Gastrocnemius medialis (tissue), 4 donors: ENCODE measurements at regions not wholly inside any gene's neighbourhood (a gene's known extent, or its start where the extent isn't known, plus 50 kb on each side); places are given as distances from the start of the nearest gene placed in this dataset.
"Not testable (repeated sequence)": the region's sequence is repeated elsewhere in the genome, so short reads cannot be mapped to it uniquely, and the experiment has no call there.

Source experiments
- ATAC-seq, 2 donors: fragments of 150-250 bp; one replicate each; pipeline ENCODE4 v1.9.1; 2016
- DNase-seq, 2 donors: peaks; one replicate each; pipeline ENCODE4 v3.0.0-alpha.2; 2019
- H3K27ac ChIP-seq, 4 donors: fragments of 200-600 bp; sonication (generic); 1 replicate in 1 of 4; 2 replicates in 3 of 4; pipeline ENCODE4 v1.5.1; 2016 to 2018; ENCODE audit warnings: mild to moderate bottlenecking in 2 of 4, moderate library complexity in 1 of 4
- H3K27me3 ChIP-seq, 3 donors: fragments of 200-600 bp; sonication (generic) in 2 of 3; 1 replicate in 1 of 3; 2 replicates in 2 of 3; pipeline versions ENCODE4 v1.5.1 to v1.6.0; 2016 to 2019; ENCODE audit warnings: mild to moderate bottlenecking in 1 of 3, moderate library complexity in 1 of 3
- H3K36me3 ChIP-seq, 2 donors: fragments of 200-600 bp; sonication (generic) in 1 of 2; one replicate each; pipeline ENCODE4 v1.5.1; 2017 to 2018
- H3K4me1 ChIP-seq, 2 donors: fragments of 200-600 bp; sonication (generic) in 1 of 2; one replicate each; pipeline ENCODE4 v1.5.1; 2016 to 2017; ENCODE audit warnings: mild to moderate bottlenecking in 2 of 2
- H3K4me3 ChIP-seq, 4 donors: fragments of 200-600 bp; sonication (generic) in 3 of 4; 1 replicate in 1 of 4; 2 replicates in 3 of 4; pipeline ENCODE4 v1.5.1; 2016 to 2019; ENCODE audit warnings: mild to moderate bottlenecking in 2 of 4
- H3K9me3 ChIP-seq, 3 donors: fragments of 200-600 bp; sonication (generic) in 2 of 3; 1 replicate in 1 of 3; 2 replicates in 2 of 3; pipeline ENCODE4 v1.5.1; 2016 to 2019
- POLR2A ChIP-seq, 2 donors: fragments of 450-650 bp; IDR thresholded peaks; one replicate each; pipeline ENCODE4 v1.6.1; 2017; ENCODE audit warnings: antibody characterized with exemption in 2 of 2, mild to moderate bottlenecking in 2 of 2, moderate library complexity in 2 of 2
- in situ Hi-C, 4 donors: fragments of 200-750 bp; cut with MboI; loops; one replicate each; pipeline versions ENCODE4 v1.15.0 to v1.8.0; 2017; ENCODE audit warnings: low sequenced_read_pairs in 4 of 4
- intact Hi-C: fragments of 100-400 bp; cut with DNase I; formaldehyde crosslinking; loops from one replicate; pipeline ENCODE4 v1.15.1; 2023; ENCODE audit warnings: low total_unique reads
- TF ChIP-seq, protein P1 (sequence below), 5 experiments: fragments of 450-650 bp in 3 of 5; fragments of 200-600 bp in 2 of 5; sonication (generic) in 2 of 5; IDR thresholded peaks in 4 of 5; conservative IDR thresholded peaks in 1 of 5; 1 replicate in 4 of 5; 2 replicates in 1 of 5; pipeline ENCODE4 v1.5.1; 2016 to 2019; ENCODE audit warnings: antibody characterized with exemption in 5 of 5, mild to moderate bottlenecking in 3 of 5, moderate library complexity in 3 of 5

DNA sequence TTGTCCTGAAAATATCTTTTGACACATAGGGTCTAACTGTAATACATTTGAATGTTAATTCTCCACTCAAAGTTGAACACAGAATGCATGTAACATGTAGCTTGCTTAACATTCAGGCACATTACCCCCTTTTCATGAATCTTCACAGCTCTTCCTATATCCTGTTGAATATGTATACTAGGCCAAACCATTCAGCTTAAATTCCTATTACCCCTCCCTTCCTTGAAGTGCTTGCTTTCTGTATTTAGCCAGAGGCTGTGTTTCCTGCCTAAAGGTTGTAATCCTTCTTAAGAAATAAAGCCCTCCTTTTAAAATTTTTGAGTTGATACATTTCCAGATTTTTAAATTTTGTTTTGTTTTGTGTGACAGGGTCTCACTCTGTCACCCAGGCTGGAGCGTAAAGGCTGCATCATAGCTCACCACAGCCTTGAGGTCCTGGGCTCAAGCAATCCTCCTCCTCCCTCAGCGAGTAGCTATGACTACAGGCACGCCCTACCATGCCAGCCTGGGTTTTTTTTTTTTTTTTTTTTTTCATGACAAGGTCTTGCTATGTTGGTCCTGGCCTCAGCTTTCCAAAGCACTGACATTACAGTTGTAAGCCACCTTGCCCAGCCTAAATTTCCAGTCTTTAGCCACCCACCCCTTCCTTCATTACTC, 357.6 kb downstream of the DSC3 start:
- H3K4me3 ChIP-seq = no peak overlapping the region
- in situ Hi-C loops (no loop called here), intact Hi-C loops (no loop called here)
- H3K27me3 ChIP-seq = no peaks in the 10 kb centered on the region
- H3K36me3 ChIP-seq = no peaks in the 10 kb centered on the region
- DNase-seq (no peak), ATAC-seq (no peak)
- no peaks in the 10 kb centered on the region for H3K9me3 ChIP-seq
- H3K4me1 ChIP-seq = no peaks in the 10 kb centered on the region
- TF ChIP-seq, protein P1, sequence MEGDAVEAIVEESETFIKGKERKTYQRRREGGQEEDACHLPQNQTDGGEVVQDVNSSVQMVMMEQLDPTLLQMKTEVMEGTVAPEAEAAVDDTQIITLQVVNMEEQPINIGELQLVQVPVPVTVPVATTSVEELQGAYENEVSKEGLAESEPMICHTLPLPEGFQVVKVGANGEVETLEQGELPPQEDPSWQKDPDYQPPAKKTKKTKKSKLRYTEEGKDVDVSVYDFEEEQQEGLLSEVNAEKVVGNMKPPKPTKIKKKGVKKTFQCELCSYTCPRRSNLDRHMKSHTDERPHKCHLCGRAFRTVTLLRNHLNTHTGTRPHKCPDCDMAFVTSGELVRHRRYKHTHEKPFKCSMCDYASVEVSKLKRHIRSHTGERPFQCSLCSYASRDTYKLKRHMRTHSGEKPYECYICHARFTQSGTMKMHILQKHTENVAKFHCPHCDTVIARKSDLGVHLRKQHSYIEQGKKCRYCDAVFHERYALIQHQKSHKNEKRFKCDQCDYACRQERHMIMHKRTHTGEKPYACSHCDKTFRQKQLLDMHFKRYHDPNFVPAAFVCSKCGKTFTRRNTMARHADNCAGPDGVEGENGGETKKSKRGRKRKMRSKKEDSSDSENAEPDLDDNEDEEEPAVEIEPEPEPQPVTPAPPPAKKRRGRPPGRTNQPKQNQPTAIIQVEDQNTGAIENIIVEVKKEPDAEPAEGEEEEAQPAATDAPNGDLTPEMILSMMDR (IDR thresholded peaks at IDR 0.05 in 4 of 5, conservative IDR thresholded peaks at IDR 0.05 in 1 of 5) = no peak
- no peak for TF ChIP-seq POLR2A (IDR thresholded peaks at IDR 0.05)
- H3K27ac ChIP-seq = no peak overlapping the region

DNA sequence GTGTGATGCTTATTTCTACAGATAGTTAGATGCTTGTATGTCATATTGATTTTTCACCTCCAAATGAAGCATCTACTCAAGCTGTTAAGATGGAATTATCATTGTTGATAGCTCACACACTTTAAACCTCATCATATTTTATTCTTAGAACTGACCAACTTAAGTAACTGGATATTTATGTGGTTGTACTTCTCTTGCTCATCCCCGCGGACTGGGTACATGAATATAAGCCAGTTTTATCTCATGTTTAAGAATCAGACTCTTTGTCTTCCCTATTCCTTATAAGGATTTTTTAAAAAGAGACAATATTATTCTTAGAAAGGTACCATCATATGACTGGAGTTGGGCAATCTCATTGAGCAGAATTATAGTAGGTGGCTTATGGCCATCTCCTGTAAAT, 358.7 kb downstream of the DSC3 start:
- H3K4me1 ChIP-seq = no peaks in the 10 kb centered on the region
- intact Hi-C loops = no loop called here
- no peak for DNase-seq
- no peaks in the 10 kb centered on the region for H3K36me3 ChIP-seq
- no peak overlapping the region for H3K27ac ChIP-seq
- no peaks in the 10 kb centered on the region for H3K9me3 ChIP-seq
- no peak for ATAC-seq
- H3K4me3 ChIP-seq = no peak overlapping the region
- no peaks in the 10 kb centered on the region for H3K27me3 ChIP-seq
- in situ Hi-C loops = no loop called here
- TF ChIP-seq, protein P1 (IDR thresholded peaks at IDR 0.05 in 4 of 5, conservative IDR thresholded peaks at IDR 0.05 in 1 of 5) = no peak
- TF ChIP-seq POLR2A (IDR thresholded peaks at IDR 0.05) = no peak

DNA sequence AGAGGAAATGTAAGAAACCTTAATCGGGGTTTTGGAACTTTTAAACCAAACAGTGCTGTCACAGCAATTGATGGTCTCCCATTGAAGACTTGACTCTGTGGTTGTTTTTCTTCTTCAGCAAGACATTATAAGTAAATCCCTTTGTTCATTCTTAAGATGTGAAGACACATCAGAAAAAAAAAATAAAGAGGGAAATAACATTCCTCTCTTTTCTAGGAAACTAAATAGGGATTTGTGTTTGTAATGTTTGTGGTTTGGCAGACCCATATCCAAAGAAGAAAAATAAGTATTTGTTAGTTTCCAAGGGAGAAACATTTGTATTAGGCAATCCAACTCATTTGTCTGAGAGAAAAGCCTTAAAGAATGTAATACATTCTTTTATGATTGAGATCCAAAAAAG, 359.9 kb downstream of the DSC3 start:
- Histone ChIP-seq H3K36me3 (no peaks in the 10 kb centered on the region), H3K4me3 (no peak overlapping the region), H3K9me3 (no peaks in the 10 kb centered on the region), H3K4me1 (no peaks in the 10 kb centered on the region), H3K27me3 (no peaks in the 10 kb centered on the region), H3K27ac (no peak overlapping the region)
- TF ChIP-seq POLR2A (IDR thresholded peaks at IDR 0.05) = no peak
- TF ChIP-seq, protein P1 (IDR thresholded peaks at IDR 0.05 in 4 of 5, conservative IDR thresholded peaks at IDR 0.05 in 1 of 5) = no peak
- DNase-seq (no peak), ATAC-seq (no peak)
- in situ Hi-C loops (no loop called here), intact Hi-C loops (no loop called here)

DNA sequence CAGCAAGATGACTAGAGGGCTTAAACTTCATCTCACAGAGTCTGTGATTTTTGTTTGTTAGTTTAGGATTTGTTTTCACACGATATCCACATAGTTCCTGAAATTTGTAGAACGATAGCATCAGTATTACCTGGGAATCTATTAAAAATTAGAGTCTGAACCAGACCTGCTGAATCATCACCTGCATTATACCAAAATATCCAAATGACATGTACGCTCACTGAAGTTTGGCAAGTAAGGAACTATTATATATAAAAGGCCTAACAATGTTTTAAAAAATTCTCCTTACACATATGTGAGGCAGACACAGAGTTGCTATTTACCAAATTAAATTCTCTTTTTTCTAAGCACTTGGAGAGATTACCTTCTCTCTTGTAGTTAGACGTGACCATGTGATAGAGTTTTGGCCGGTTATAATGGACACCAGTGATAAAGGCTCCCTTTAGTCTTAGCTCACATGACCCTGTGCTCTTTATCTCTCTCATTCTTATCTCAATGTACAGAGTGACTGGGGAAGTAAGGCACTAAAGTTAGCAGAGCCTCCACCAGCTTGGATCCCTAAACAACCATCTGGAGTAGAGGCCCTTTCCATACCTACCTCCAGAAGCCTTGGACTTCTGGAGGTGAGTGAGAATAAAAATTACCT, 363.1 kb downstream of the DSC3 start:
- ATAC-seq = no peak
- intact Hi-C loops (no loop called here), in situ Hi-C loops (no loop called here)
- Histone ChIP-seq H3K4me1 (no peaks in the 10 kb centered on the region), H3K36me3 (no peaks in the 10 kb centered on the region), H3K27ac (no peak overlapping the region), H3K4me3 (no peak overlapping the region), H3K9me3 (no peaks in the 10 kb centered on the region), H3K27me3 (no peaks in the 10 kb centered on the region)
- no peak for DNase-seq
- TF ChIP-seq, protein P1 (IDR thresholded peaks at IDR 0.05 in 4 of 5, conservative IDR thresholded peaks at IDR 0.05 in 1 of 5) = no peak
- no peak for TF ChIP-seq POLR2A (IDR thresholded peaks at IDR 0.05)

DNA sequence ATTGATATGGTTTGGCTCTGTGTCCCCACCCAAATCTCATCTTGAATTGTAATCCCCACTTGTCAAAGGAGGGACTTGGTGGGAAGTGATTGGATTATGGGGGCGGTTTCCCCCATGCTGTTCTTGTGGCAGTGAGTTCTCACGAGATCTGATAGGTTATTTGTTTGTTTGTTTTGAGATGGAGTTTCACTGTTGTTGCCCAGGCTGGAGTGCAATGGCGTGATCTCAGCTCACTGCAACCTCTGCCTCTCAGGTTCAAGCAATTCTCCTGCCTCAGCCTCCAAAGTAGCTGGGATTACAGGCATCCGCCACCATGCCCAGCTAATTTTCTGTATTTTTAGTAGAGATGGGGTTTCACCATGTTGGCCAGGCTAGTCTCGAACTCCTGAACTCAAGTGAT, 364.7 kb downstream of the DSC3 start:
- H3K36me3 ChIP-seq, H3K27me3 ChIP-seq, in situ Hi-C loops, intact Hi-C loops, H3K4me3 ChIP-seq, H3K9me3 ChIP-seq, ATAC-seq, DNase-seq, H3K27ac ChIP-seq, H3K4me1 ChIP-seq: not testable (repeated sequence)
